Natural killer cell (primary cell): ENCODE measurements at regions not wholly inside any gene's neighbourhood (a gene's known extent, or its start where the extent isn't known, plus 50 kb on each side); places are given as distances from the start of the nearest gene placed in this dataset.
"Not testable (repeated sequence)": the region's sequence is repeated elsewhere in the genome, so short reads cannot be mapped to it uniquely, and the experiment has no call there.

Experiments used
- ATAC-seq, 3 donors: fragments of 150-1000 bp in 2 of 3; fragments of 200-7000 bp in 1 of 3; cut with Tn5 transposase; 1 replicate in 1 of 3; 2 replicates in 2 of 3; pipeline ENCODE4 v1.10.0; 2021; ENCODE audit warnings: mild to moderate bottlenecking in 2 of 3, moderate library complexity in 2 of 3
- DNase-seq, 2 donors: peaks; one replicate each; pipeline versions ENCODE4 v3.0.0 to v3.0.0-alpha.2; 2013 to 2021; ENCODE audit warnings: mixed read lengths in 1 of 2
- H3K27ac ChIP-seq: one replicate; pipeline ENCODE4 v1.5.1; 2013; ENCODE audit warnings: mild to moderate bottlenecking, low read length
- H3K27me3 ChIP-seq: one replicate; pipeline ENCODE4 v1.6.1; 2013; ENCODE audit warnings: low read length; ENCODE audit not compliant: control insufficient read depth, insufficient read depth
- H3K36me3 ChIP-seq: one replicate; pipeline ENCODE4 v1.6.1; 2013; ENCODE audit warnings: low read length; ENCODE audit not compliant: control insufficient read depth, insufficient read depth
- H3K4me1 ChIP-seq: one replicate; pipeline ENCODE4 v1.6.1; 2013; ENCODE audit warnings: low read length; ENCODE audit not compliant: control insufficient read depth, insufficient read depth
- H3K4me3 ChIP-seq: one replicate; pipeline ENCODE4 v1.5.1; 2013; ENCODE audit warnings: low read length
- H3K9me3 ChIP-seq: one replicate; pipeline ENCODE4 v1.6.1; 2013; ENCODE audit warnings: low read length; ENCODE audit not compliant: control insufficient read depth, insufficient read depth
- H3K27ac Mint-ChIP-seq, 2 donors: one replicate each; pipeline ENCODE4 v1.8.0; 2022; ENCODE audit warnings: mild to moderate bottlenecking in 2 of 2, mixed read lengths in 2 of 2, moderate library complexity in 1 of 2
- H3K27me3 Mint-ChIP-seq, 2 donors: one replicate each; pipeline ENCODE4 v1.8.0; 2022; ENCODE audit warnings: low read depth in 2 of 2, mixed read lengths in 2 of 2
- H3K36me3 Mint-ChIP-seq: one replicate; pipeline ENCODE4 v1.8.0; 2022; ENCODE audit warnings: mixed read lengths
- H3K4me1 Mint-ChIP-seq, 2 donors: one replicate each; pipeline ENCODE4 v1.8.0; 2022; ENCODE audit warnings: mixed read lengths in 2 of 2
- H3K4me3 Mint-ChIP-seq: one replicate; pipeline ENCODE4 v1.8.0; 2022; ENCODE audit warnings: mild to moderate bottlenecking, moderate library complexity, mixed read lengths
- H3K9me3 Mint-ChIP-seq, 2 donors: one replicate each; pipeline ENCODE4 v1.8.0; 2022; ENCODE audit warnings: mixed read lengths in 2 of 2
- WGBS: methylation state at CpG from one replicate; pipeline ENCODE4 v1.1.7; 2013; ENCODE audit warnings: missing lambda C conversion rate; ENCODE audit not compliant: insufficient coverage; 5-methylcytosine and 5-hydroxymethylcytosine counted together
- intact Hi-C: fragments of 100-400 bp; cut with micrococcal nuclease; formaldehyde crosslinking; loops from one replicate; pipeline ENCODE4 v1.14.2; 2022
- TF ChIP-seq, protein P1 (sequence below): fragments of 200-600 bp; IDR thresholded peaks from one replicate; pipeline ENCODE4 v1.8.0; 2022; ENCODE audit warnings: antibody characterized with exemption

- Histone ChIP-seq H3K27ac (no peak overlapping the region), H3K27me3 (peaks cover 14% of the 10 kb centered on the region), H3K9me3 (no peaks in the 10 kb centered on the region), H3K4me1 (peaks cover 21% of the 10 kb centered on the region), H3K4me3 (no peak overlapping the region), H3K36me3 (no peaks in the 10 kb centered on the region)
- TF ChIP-seq, protein P1, sequence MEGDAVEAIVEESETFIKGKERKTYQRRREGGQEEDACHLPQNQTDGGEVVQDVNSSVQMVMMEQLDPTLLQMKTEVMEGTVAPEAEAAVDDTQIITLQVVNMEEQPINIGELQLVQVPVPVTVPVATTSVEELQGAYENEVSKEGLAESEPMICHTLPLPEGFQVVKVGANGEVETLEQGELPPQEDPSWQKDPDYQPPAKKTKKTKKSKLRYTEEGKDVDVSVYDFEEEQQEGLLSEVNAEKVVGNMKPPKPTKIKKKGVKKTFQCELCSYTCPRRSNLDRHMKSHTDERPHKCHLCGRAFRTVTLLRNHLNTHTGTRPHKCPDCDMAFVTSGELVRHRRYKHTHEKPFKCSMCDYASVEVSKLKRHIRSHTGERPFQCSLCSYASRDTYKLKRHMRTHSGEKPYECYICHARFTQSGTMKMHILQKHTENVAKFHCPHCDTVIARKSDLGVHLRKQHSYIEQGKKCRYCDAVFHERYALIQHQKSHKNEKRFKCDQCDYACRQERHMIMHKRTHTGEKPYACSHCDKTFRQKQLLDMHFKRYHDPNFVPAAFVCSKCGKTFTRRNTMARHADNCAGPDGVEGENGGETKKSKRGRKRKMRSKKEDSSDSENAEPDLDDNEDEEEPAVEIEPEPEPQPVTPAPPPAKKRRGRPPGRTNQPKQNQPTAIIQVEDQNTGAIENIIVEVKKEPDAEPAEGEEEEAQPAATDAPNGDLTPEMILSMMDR = no peak
- Mint-ChIP-seq H3K27me3 (peaks cover 63 to 78% of the 10 kb centered on the region in 2 donors), H3K27ac (no peak overlapping the region), H3K4me3 (no peak overlapping the region), H3K36me3 (no peaks in the 10 kb centered on the region), H3K4me1 (peaks cover 31 to 33% of the 10 kb centered on the region in 2 donors), H3K9me3 (no peaks in the 10 kb centered on the region)
- DNase-seq = no peak
- intact Hi-C loops = no loop called here
- 96% methylated on average over 3 of the region's 5 CpGs for WGBS
- ATAC-seq = no peak
Measured at GRCh38 chr1:91101328-91101727, 79.5 kb upstream of the ZNF644 start.

GRCh38 chr1:91099746-91100621 lies 78.1 kb upstream of the ZNF644 start:
- H3K9me3 ChIP-seq = no peaks in the 10 kb centered on the region
- no peaks in the 10 kb centered on the region for H3K36me3 Mint-ChIP-seq
- peak overlapping the region; percentile 43 to 76 for H3K27ac Mint-ChIP-seq
- no peaks in the 10 kb centered on the region for H3K36me3 ChIP-seq
- peaks cover 59 to 65% of the 10 kb centered on the region in 2 donors for H3K27me3 Mint-ChIP-seq
- ATAC-seq (peak; percentile 67 to 86 (median 69)), DNase-seq (peak; percentile 24 to 31)
- no peak overlapping the region for H3K4me3 ChIP-seq
- 14% methylated on average over 6 of the region's 7 CpGs for WGBS
- no peaks in the 10 kb centered on the region for H3K9me3 Mint-ChIP-seq
- intact Hi-C loops = loop anchor here (5.0 kb wide), 1 partner anchor 1947 kb away; no protein-coding TSS in a partner anchor
- H3K4me1 Mint-ChIP-seq = peaks cover 31 to 33% of the 10 kb centered on the region in 2 donors
- H3K27me3 ChIP-seq = peaks cover 13% of the 10 kb centered on the region
- peaks cover 21% of the 10 kb centered on the region for H3K4me1 ChIP-seq
- TF ChIP-seq, protein P1 = no peak
- peak overlapping the region; percentile 77 for H3K4me3 Mint-ChIP-seq
- peak overlapping the region; percentile 18 for H3K27ac ChIP-seq

DNA sequence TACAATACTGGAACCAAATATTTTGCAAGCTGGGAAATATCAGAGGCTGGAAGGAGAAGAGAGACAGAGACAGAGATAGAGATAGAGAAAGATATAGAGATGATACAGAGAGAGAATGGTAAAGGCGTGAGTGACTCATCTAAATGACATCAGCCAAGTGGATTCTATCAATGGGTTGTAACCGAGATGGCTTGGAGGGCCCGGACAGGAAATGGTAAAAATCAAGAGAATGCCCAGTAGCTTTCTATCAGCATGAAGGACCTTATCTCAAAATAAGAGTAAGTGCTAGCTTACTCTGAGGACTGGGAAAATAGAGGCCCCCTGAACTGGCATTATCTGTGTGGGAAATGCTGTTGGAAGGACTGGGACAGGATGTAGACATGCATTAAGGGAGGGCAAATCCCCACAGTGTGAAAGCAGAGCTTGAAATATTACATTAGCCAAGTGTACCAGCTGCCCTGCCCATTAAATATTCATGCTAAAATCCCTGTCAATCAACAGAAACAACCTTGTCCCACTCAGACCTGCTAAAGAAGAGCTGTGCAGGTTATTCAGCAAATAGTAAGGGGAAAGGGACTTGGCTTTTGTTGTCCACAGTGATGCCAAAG lies 76.6 kb upstream of the ZNF644 start:
- no peak for DNase-seq
- peak in 1 of 3 donors; percentile 34 for ATAC-seq
- peaks cover 31 to 33% of the 10 kb centered on the region in 2 donors for H3K4me1 Mint-ChIP-seq
- H3K4me3 Mint-ChIP-seq = peak overlapping the region; percentile 26
- no peaks in the 10 kb centered on the region for H3K9me3 Mint-ChIP-seq
- H3K9me3 ChIP-seq = no peaks in the 10 kb centered on the region
- intact Hi-C loops = loop anchor here (5.0 kb wide), 1 partner anchor 1949 kb away; no protein-coding TSS in a partner anchor
- 73% methylated on average over 3 of the region's 3 CpGs for WGBS
- H3K4me1 ChIP-seq = peaks cover 21% of the 10 kb centered on the region
- peaks cover 6% of the 10 kb centered on the region for H3K27me3 ChIP-seq
- no peaks in the 10 kb centered on the region for H3K36me3 ChIP-seq
- H3K4me3 ChIP-seq = no peak overlapping the region
- TF ChIP-seq, protein P1 = no peak
- H3K27ac ChIP-seq = no peak overlapping the region
- H3K27me3 Mint-ChIP-seq = peaks cover 54 to 63% of the 10 kb centered on the region in 2 donors
- H3K36me3 Mint-ChIP-seq = no peaks in the 10 kb centered on the region
- H3K27ac Mint-ChIP-seq = no peak overlapping the region

DNA sequence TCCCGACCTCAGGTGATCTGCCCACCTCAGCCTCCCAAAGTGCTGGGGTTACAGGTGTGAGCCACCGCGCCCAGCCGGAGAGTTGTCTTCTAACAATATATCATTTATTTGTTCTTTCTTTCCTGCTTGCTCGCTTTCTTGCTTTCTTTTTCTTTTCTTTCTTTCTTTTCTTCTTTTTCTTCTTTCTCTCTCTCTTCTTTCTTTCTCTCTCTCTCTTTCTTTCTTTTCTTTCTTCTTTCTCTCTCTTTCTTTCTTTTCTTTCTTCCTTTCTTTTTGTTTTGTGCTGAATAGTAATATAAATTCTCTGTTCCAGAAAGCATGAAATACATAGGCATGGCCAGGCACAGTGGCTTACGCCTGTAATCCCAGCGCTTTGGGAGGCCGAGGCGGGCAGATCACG lies 73.5 kb upstream of the ZNF644 start:
- H3K9me3 Mint-ChIP-seq, H3K27me3 ChIP-seq, DNase-seq, H3K27ac ChIP-seq, H3K36me3 Mint-ChIP-seq, H3K9me3 ChIP-seq, H3K36me3 ChIP-seq, H3K4me3 ChIP-seq, ATAC-seq, H3K4me3 Mint-ChIP-seq, H3K27ac Mint-ChIP-seq: not testable (repeated sequence)
- H3K4me1 ChIP-seq = peaks cover 17% of the 10 kb centered on the region
- 96% methylated on average over 10 of the region's 10 CpGs for WGBS
- Mint-ChIP-seq H3K27me3 (peaks cover 40 to 58% of the 10 kb centered on the region in 2 donors), H3K4me1 (peaks cover 23 to 28% of the 10 kb centered on the region in 2 donors)
- intact Hi-C loops = loop anchor here (5.0 kb wide), 1 partner anchor 1952 kb away; no protein-coding TSS in a partner anchor
